ENCODE measurements at regions not wholly inside any gene's neighbourhood (a gene's known extent, or its start where the extent isn't known, plus 50 kb on each side); places are given as distances from the start of the nearest gene placed in this dataset.

- DNase-seq (ENCODE audit: low spot score) = no peak
- no peaks in the 10 kb centered on the region for H4K20me1 ChIP-seq (ENCODE audit: insufficient read depth, low read length)
- no peaks in the 10 kb centered on the region for H3K9me3 ChIP-seq (ENCODE audit: low read length)
- ChIA-PET CTCF (ENCODE audit: unreplicated experiment) (no interaction called here), POLR2A (no interaction called here)
- BruUV-seq (replicated peaks) = no TSS peak
- intact Hi-C loops (cut with micrococcal nuclease; ENCODE audit: unreplicated experiment) = no loop called here
- no peak overlapping the region for H3K4me2 ChIP-seq (ENCODE audit: low read length)
- no peak overlapping the region for H2AFZ ChIP-seq (ENCODE audit: low read length)
- H3K27ac ChIP-seq (ENCODE audit: low read depth, low read length, poor library complexity, severe bottlenecking) = no peak overlapping the region
- no peaks in the 10 kb centered on the region for H3K4me1 ChIP-seq (ENCODE audit: insufficient read depth, low read length, poor library complexity, severe bottlenecking)
- H3K9me2 ChIP-seq (ENCODE audit: insufficient read depth, low read length) = no peaks in the 10 kb centered on the region
- H3K79me2 ChIP-seq (ENCODE audit: insufficient read depth, low read depth, low read length) = no peaks in the 10 kb centered on the region
- TF ChIP-seq CTCF (conservative IDR thresholded peaks at IDR 0.05; ENCODE audit: low read length) (no peak), EZH2phosphoT487 (IDR thresholded peaks at IDR 0.05; ENCODE audit: borderline replicate concordance, low read depth, low read length) (no peak)
- no peak overlapping the region for H3K4me3 ChIP-seq (ENCODE audit: low read depth, low read length, poor library complexity, severe bottlenecking)
- no peaks in the 10 kb centered on the region for H3K36me3 ChIP-seq (ENCODE audit: insufficient read depth, low read length)
Measured at GRCh38 chr1:187229496-187229895, 400.7 kb downstream of the PLA2G4A start.

GRCh38 chr1:187234706-187235105, 406.0 kb downstream of the PLA2G4A start:
- no peak for TF ChIP-seq EZH2phosphoT487 (IDR thresholded peaks at IDR 0.05; ENCODE audit: borderline replicate concordance, low read depth, low read length)
- no peak for TF ChIP-seq CTCF (conservative IDR thresholded peaks at IDR 0.05; ENCODE audit: low read length)
- H4K20me1 ChIP-seq (ENCODE audit: insufficient read depth, low read length) = no peaks in the 10 kb centered on the region
- no peak overlapping the region for H3K27ac ChIP-seq (ENCODE audit: low read depth, low read length, poor library complexity, severe bottlenecking)
- H3K79me2 ChIP-seq (ENCODE audit: insufficient read depth, low read depth, low read length) = no peaks in the 10 kb centered on the region
- no peak overlapping the region for H3K4me3 ChIP-seq (ENCODE audit: low read depth, low read length, poor library complexity, severe bottlenecking)
- no peak overlapping the region for H2AFZ ChIP-seq (ENCODE audit: low read length)
- no peaks in the 10 kb centered on the region for H3K9me2 ChIP-seq (ENCODE audit: insufficient read depth, low read length)
- BruUV-seq (replicated peaks) = no TSS peak
- no peaks in the 10 kb centered on the region for H3K4me1 ChIP-seq (ENCODE audit: insufficient read depth, low read length, poor library complexity, severe bottlenecking)
- POLR2A ChIA-PET = interaction anchor here (0.5 to 1.1 kb wide), 3 partner anchors 8 to 310 kb away, joined by 3 to 6 read pairs (median 3); no protein-coding TSS in a partner anchor
- intact Hi-C loops (cut with micrococcal nuclease; ENCODE audit: unreplicated experiment) = no loop called here
- no peak overlapping the region for H3K4me2 ChIP-seq (ENCODE audit: low read length)
- H3K9me3 ChIP-seq (ENCODE audit: low read length) = no peaks in the 10 kb centered on the region
- CTCF ChIA-PET (ENCODE audit: unreplicated experiment) = no interaction called here
- H3K36me3 ChIP-seq (ENCODE audit: insufficient read depth, low read length) = no peaks in the 10 kb centered on the region
- no peak for DNase-seq (ENCODE audit: low spot score)

GRCh38 chr1:187236199-187236598, 407.4 kb downstream of the PLA2G4A start:
- TF ChIP-seq CTCF (conservative IDR thresholded peaks at IDR 0.05; ENCODE audit: low read length) = no peak
- H2AFZ ChIP-seq (ENCODE audit: low read length) = no peak overlapping the region
- intact Hi-C loops (cut with micrococcal nuclease; ENCODE audit: unreplicated experiment) = no loop called here
- no peaks in the 10 kb centered on the region for H4K20me1 ChIP-seq (ENCODE audit: insufficient read depth, low read length)
- no peaks in the 10 kb centered on the region for H3K4me1 ChIP-seq (ENCODE audit: insufficient read depth, low read length, poor library complexity, severe bottlenecking)
- no peaks in the 10 kb centered on the region for H3K9me3 ChIP-seq (ENCODE audit: low read length)
- BruUV-seq (replicated peaks) = no TSS peak
- DNase-seq (ENCODE audit: low spot score) = no peak
- no peaks in the 10 kb centered on the region for H3K79me2 ChIP-seq (ENCODE audit: insufficient read depth, low read depth, low read length)
- ChIA-PET POLR2A (interaction anchor here (1.0 kb wide), 1 partner anchor 13 kb away, joined by 3 read pairs; no protein-coding TSS in a partner anchor), CTCF (ENCODE audit: unreplicated experiment) (no interaction called here)
- H3K9me2 ChIP-seq (ENCODE audit: insufficient read depth, low read length) = no peaks in the 10 kb centered on the region
- no peak overlapping the region for H3K27ac ChIP-seq (ENCODE audit: low read depth, low read length, poor library complexity, severe bottlenecking)
- H3K4me2 ChIP-seq (ENCODE audit: low read length) = no peak overlapping the region
- no peaks in the 10 kb centered on the region for H3K36me3 ChIP-seq (ENCODE audit: insufficient read depth, low read length)
- H3K4me3 ChIP-seq (ENCODE audit: low read depth, low read length, poor library complexity, severe bottlenecking) = no peak overlapping the region

All from OCI-LY7 (cell line).